Left forelimb (tissue), 1 donor: ENCODE measurements at regions not wholly inside any gene's neighbourhood (a gene's known extent, or its start where the extent isn't known, plus 50 kb on each side); places are given as distances from the start of the nearest gene placed in this dataset.

Experiments
- DNase-seq: peaks from one replicate; pipeline ENCODE4 v3.0.0-alpha.2; 2018; ENCODE audit warnings: low spot score

GRCh38 chr16:79297805-79298204, 302.7 kb downstream of the MAF start:
- DNase-seq = no peak

- DNase-seq = no peak
Observed at GRCh38 chr16:79297296-79297695, 303.2 kb downstream of the MAF start.

GRCh38 chr16:79296491-79296890, 304.0 kb downstream of the MAF start:
- no peak for DNase-seq

GRCh38 chr16:79295746-79296145, 304.8 kb downstream of the MAF start:
- no peak for DNase-seq

- no peak for DNase-seq
Observed at GRCh38 chr16:79295162-79295561, 305.4 kb downstream of the MAF start.

GRCh38 chr16:79294568-79294967, 306.0 kb downstream of the MAF start:
- no peak for DNase-seq

- no peak for DNase-seq
Observed at GRCh38 chr16:79293836-79294460, 306.6 kb downstream of the MAF start.

GRCh38 chr16:79288066-79288465, 312.5 kb downstream of the MAF start:
- no peak for DNase-seq

- DNase-seq = no peak
Observed at GRCh38 chr16:79287424-79287917, 313.1 kb downstream of the MAF start.

GRCh38 chr16:79286646-79287423, 313.7 kb downstream of the MAF start:
- DNase-seq = peak; percentile 80

GRCh38 chr16:79284766-79285165, 315.8 kb downstream of the MAF start:
- DNase-seq = no peak

GRCh38 chr16:79283578-79283977, 317.0 kb downstream of the MAF start:
- DNase-seq = no peak

- DNase-seq = no peak
Observed at GRCh38 chr16:79282806-79283205, 317.7 kb downstream of the MAF start.

- no peak for DNase-seq
Observed at GRCh38 chr16:79278506-79278905, 322.0 kb downstream of the MAF start.

GRCh38 chr16:79276501-79276900, 324.0 kb downstream of the MAF start:
- DNase-seq = no peak

GRCh38 chr16:79274264-79274663, 326.3 kb downstream of the MAF start:
- no peak for DNase-seq

GRCh38 chr16:79272141-79272577, 328.4 kb downstream of the MAF start:
- DNase-seq = no peak

GRCh38 chr16:79271583-79271982, 329.0 kb downstream of the MAF start:
- DNase-seq = no peak

GRCh38 chr16:79270011-79270410, 330.5 kb downstream of the MAF start:
- no peak for DNase-seq

GRCh38 chr16:79269211-79269863, 331.2 kb downstream of the MAF start:
- DNase-seq = no peak

GRCh38 chr16:79267781-79268180, 332.8 kb downstream of the MAF start:
- DNase-seq = no peak

GRCh38 chr16:79267146-79267545, 333.4 kb downstream of the MAF start:
- DNase-seq = no peak

- DNase-seq = no peak
Observed at GRCh38 chr16:79265701-79266100, 334.8 kb downstream of the MAF start.
